Hematopoietic multipotent progenitor cell treated with erythropoietin and hydrocortisone succinate and interleukin-3 and kit ligand, for 4 days (in vitro differentiated cells): ENCODE measurements at regions not wholly inside any gene's neighbourhood (a gene's known extent, or its start where the extent isn't known, plus 50 kb on each side); places are given as distances from the start of the nearest gene placed in this dataset.
"Not testable (repeated sequence)": the region's sequence is repeated elsewhere in the genome, so short reads cannot be mapped to it uniquely, and the experiment has no call there.

ENCODE experiments used
- DNase-seq: peaks from one replicate; pipeline ENCODE4 v3.0.0-alpha.2; 2015

DNA sequence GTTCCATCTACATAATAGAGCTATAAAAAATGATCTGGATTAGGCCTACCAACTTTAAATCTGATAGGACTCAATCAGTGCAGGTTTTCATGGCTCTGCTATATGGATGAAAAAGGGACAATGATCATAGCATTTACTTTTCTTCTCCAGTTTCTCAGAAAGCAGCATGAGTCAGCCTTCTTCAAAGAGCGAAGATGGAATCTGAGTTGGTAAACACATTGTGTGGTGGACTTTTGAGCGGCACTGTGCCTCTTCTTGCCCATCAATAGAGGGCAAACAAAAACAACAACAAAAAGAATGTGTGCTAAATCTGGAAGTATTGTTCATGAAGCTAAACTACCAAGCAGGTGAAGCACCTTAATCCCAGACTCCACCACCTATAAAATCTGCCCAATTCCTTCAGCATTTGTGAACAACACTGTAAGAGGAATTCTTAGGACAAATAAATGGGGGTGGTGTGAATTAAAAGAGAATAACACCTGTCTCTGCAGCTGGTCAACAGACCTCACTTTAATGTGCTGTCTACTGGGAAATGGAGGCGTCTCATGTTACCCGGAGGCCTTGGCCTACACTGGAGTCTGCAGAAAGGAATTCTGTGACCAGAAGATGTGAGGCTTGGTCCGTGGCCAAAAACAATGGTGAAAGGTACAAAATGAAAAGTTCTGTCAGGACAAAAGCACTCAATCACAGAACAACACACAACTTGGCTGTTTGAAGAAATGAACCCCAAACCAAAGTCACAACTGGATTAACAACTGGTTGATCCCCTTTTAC lies 609.0 kb downstream of the IRS1 start:
- DNase-seq = no peak

GRCh38 chr2:226189061-226189460 lies 610.6 kb downstream of the IRS1 start:
- no peak for DNase-seq

GRCh38 chr2:226187616-226188015 lies 612.0 kb downstream of the IRS1 start:
- peak; percentile 11 for DNase-seq

DNA sequence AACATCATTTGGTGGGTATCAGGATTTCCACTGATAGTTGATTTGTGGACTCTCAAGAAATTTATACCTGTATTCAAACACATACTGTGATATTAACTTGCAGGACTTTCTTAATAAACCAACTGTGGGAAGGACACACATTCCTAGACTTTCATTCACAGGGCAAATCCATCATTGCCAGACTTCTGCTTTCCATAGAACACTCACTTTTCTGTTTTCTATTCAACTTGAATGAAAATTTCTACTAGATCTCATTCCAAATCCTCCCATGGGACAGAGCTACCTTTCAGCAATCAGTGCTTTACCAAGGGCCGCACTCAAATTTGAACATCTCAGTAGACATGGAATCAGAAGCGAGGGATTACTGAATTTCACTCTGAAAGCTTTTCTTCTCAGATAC lies 612.5 kb downstream of the IRS1 start:
- no peak for DNase-seq

GRCh38 chr2:226185616-226186211 lies 613.9 kb downstream of the IRS1 start:
- DNase-seq = peak; percentile 27

GRCh38 chr2:226184940-226185615 lies 614.5 kb downstream of the IRS1 start:
- DNase-seq = peak; percentile 16

DNA sequence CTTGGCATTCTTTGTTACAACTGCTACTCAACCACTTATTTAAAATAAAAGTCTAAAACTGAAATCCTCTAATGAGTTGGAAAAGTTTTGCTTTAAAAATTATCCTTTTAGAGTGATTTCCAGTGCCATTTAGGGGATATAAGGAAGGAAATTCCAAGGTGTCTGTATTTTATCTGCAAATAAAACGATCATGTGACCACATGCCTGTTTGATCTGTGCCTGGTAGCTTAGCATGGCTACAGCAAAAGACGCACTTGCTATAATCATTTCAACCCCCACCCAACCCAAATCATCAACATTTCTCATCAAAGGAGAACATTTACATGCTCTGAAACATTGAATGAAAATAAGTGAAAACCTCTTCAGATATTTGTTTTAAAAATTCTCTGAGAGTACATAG lies 615.1 kb downstream of the IRS1 start:
- DNase-seq = no peak

- no peak for DNase-seq
Observed at GRCh38 chr2:226183550-226183949, 616.1 kb downstream of the IRS1 start.

- DNase-seq = no peak
Observed at GRCh38 chr2:226183033-226183432, 616.6 kb downstream of the IRS1 start.

DNA sequence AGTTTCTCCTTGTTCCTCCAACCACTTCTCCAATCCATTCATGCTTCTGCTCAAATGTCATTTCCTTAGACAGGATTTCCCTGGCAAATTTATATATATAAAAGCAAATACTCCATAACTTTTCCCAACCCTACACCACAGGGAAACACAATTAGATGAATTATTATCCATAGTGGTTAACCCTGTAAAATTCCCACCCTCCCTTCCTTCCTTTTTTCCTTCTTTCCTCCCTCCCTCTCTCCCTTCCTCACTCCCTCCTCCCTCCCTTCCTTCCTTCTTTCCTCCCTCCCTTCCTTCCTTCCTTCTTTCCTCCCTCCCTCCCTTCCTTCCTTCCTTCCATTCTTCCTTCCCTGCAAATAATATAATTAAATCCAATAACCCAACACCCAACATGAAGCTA lies 617.7 kb downstream of the IRS1 start:
- DNase-seq = no peak

GRCh38 chr2:226180281-226180884 lies 619.2 kb downstream of the IRS1 start:
- no peak for DNase-seq

- no peak for DNase-seq
Observed at GRCh38 chr2:226179010-226179409, 620.6 kb downstream of the IRS1 start.

DNA sequence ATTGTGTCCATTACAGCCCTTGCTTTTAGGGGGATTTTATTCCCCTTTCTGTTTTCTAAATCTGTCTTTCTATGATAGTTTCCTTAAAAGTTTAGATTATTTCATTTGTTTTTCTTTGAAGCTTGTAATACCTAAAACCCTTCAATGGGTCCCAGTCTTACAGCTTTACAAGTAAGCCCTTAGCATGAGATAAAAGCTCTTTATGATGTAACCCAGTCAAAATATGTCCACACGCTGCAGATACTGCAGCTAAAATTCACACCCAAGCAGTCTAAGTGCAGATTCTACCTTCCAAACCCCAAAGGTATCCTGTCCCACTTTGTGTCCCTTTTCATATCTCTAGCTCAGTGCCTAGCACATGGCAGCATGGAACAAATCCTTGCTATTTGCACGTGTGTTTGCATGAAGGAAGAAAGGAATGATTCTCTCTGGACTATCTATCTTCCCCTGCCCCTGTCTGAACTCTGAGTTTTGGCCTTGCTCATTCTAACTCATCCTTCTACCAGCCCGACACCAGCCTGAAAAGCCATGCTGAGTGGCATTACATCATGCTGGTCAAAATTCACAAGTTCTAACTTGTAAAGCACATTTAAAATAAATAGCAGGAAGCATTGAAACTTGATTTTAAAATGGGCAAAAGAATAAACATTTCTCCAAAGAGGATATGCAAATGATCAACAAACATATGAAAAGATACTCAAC lies 623.2 kb downstream of the IRS1 start:
- DNase-seq = no peak

DNA sequence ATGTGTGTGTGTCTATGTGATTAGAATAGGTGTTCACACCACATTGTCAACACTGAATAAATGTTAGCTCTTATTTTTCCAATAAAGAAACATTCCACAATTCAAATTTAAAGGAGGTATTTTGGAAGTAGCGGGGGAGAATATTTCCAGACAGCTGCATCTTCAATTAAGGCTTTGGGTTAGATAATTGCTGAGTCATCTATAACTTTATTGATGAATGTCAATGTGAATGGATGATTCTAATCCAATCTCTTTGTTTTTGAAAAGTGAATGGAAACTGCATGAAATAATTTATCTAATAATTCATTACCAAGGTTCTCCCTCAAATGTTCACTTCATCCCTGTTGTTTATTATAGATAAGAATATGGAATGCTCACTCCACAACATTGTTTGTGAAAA lies 625.2 kb downstream of the IRS1 start:
- no peak for DNase-seq

DNA sequence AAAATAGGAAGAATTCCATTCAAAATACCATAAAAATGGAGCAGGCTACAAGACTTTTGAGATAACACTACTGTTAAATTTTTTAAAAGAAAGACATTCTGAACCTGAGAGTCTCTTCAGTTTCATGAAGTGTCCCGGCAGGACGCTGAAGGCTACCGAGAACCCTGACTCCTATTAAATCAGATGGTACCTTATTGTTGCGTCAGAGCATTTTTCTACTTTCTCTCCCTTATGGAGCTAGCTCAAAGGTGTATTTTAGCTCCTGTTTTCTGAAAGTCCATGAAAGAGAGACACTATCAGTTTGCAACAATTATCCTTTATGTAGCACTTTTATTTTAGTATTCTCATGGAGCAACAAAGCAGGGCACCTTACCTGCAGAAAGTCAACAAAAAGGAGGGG lies 626.7 kb downstream of the IRS1 start:
- no peak for DNase-seq

GRCh38 chr2:226172309-226172708 lies 627.3 kb downstream of the IRS1 start:
- no peak for DNase-seq

GRCh38 chr2:226169751-226170581 lies 629.7 kb downstream of the IRS1 start:
- no peak for DNase-seq

DNA sequence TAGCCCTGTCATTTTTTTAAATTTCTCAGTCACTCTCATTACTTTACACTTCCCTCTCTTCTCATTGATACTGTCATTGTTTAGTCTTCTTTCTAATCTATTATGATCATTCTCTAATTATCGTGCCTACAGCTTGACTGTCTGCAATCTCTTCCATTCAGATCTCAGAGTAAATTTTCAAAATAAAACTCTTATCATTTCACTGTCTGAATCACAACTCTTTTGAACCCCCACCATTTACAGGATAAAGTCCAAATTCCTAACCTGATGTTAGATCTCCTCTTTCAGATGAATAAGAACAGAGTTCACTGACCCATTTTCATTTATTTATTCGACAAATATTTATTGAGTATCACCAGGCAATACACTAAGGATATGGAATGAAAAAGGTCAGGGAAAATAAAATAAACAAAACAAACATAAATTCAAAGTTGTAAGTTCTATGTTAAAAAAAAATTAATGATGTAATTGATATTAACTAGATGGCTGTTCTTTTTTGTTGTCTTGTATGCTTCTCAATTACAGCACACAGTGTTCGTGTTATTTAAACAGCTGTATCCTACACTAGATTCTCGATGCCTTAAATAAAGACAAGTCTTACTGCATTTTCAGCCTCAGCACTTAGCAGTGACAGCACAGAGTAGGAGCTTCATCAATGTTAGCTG lies 631.0 kb downstream of the IRS1 start:
- DNase-seq = no peak

- no peak for DNase-seq
Observed at GRCh38 chr2:226164512-226164911, 635.1 kb downstream of the IRS1 start.

DNA sequence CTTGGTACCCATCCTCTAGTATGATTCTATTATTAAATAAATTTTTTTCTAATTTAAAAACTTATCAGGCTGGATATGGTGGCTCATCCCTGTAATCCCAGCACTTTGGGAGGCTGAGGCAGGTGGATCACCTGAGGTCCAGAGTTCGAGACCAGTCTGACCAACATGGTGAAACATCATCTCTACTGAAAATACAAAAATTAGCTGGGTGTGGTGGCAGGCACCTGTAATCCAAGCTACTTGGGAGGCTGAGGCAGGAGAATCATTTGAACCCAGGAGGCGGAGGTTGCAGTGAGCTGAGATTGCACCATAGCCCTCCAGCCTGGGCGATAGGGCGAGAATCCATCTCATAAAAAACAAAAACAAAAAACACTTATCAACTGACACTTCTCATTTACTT lies 639.0 kb downstream of the IRS1 start:
- not testable (repeated sequence) for DNase-seq

DNA sequence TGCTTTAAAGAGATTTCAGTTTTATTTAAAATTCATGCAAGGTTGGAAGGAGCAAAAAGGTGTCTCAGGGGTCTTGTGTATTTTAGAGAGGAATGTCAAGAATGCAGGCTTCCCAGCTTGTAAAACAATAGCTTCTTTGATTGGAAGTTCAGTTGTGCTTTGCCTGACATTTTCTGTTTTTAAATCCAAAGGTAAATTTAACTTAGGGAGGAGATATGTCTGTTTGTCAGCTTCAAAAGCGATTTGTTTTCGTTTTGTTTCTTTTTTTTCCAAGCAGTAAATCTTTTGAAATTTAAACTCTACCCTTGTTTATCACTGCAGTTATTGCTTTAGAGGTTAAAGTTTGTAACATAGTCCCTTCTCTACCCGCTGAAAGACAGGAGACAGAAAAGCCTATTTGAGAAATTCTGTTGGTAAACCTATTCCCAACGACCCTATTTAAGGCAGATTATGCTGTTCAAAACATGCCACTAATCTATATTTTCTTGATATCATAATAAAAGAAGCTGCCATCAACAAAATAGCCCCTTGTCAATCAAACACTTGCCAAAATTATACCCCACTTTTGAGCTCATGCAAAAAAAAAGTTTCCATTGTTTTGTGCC lies 639.6 kb downstream of the IRS1 start:
- no peak for DNase-seq
